PC-9 (cell line): ENCODE measurements at regions not wholly inside any gene's neighbourhood (a gene's known extent, or its start where the extent isn't known, plus 50 kb on each side); places are given as distances from the start of the nearest gene placed in this dataset.

Source experiments
- BruUV-seq: library from RNA; stranded (reverse); fragments of 400-500 nt; replicated peaks from 2 replicates; lab custom pipeline; 2021; lab: Mats Ljungman, UMichigan
- CTCF ChIA-PET: fragments of 300-600 bp; sonication (Branson Sonifier 250); formaldehyde crosslinking; loops from one replicate; lab custom pipeline; 2022; ENCODE audit warnings: antibody characterized with exemption; lab: Charles Lee
- POLR2A ChIA-PET: fragments of 300-600 bp; sonication (Branson Sonifier 250); formaldehyde crosslinking; loops from one replicate; lab custom pipeline; 2022; ENCODE audit warnings: antibody characterized with exemption; ENCODE audit not compliant: unreplicated experiment; lab: Charles Lee
- DNase-seq, 2 experiments: peaks; one replicate each; pipeline versions ENCODE4 v3.0.0 to v3.0.0-alpha.2; 2015 to 2022; ENCODE audit warnings: mixed read lengths in 1 of 2
- H2AFZ ChIP-seq: fragments of 200-600 bp; sonication (generic); 2 replicates; pipeline ENCODE4 v1.8.1; 2017; ENCODE audit warnings: antibody characterized with exemption
- H3F3A ChIP-seq: fragments of 200-600 bp; sonication (generic); 2 replicates; pipeline ENCODE4 v1.8.1; 2017; ENCODE audit warnings: antibody characterized with exemption, mild to moderate bottlenecking, low read depth; ENCODE audit not compliant: insufficient read depth
- H3K27ac ChIP-seq: fragments of 200-600 bp; sonication (generic); 2 replicates; pipeline ENCODE4 v1.6.1; 2016; ENCODE audit warnings: mixed run types
- H3K27me3 ChIP-seq: fragments of 200-600 bp; sonication (generic); 2 replicates; pipeline ENCODE4 v1.6.1; 2016; ENCODE audit warnings: low read depth, mixed run types; ENCODE audit not compliant: insufficient read depth
- H3K36me3 ChIP-seq: fragments of 200-600 bp; sonication (generic); 2 replicates; pipeline ENCODE4 v1.6.1; 2016; ENCODE audit warnings: low read depth, mixed run types
- H3K4me1 ChIP-seq: fragments of 200-600 bp; sonication (generic); replicated peaks from 2 replicates; pipeline ENCODE4 v1.6.1; 2016; ENCODE audit warnings: mixed run types; ENCODE audit not compliant: insufficient read depth
- H3K4me2 ChIP-seq: fragments of 200-600 bp; sonication (generic); 2 replicates; pipeline ENCODE4 v1.6.1; 2017; ENCODE audit warnings: mixed run types
- H3K4me3 ChIP-seq: fragments of 200-600 bp; sonication (generic); 2 replicates; pipeline ENCODE4 v1.6.1; 2016; ENCODE audit warnings: mixed run types
- H3K79me2 ChIP-seq: fragments of 200-600 bp; sonication (generic); 2 replicates; pipeline ENCODE4 v1.6.1; 2017; ENCODE audit warnings: low read depth, mixed run types
- H3K9me2 ChIP-seq: fragments of 200-600 bp; sonication (generic); 2 replicates; pipeline ENCODE4 v1.8.1; 2017; ENCODE audit warnings: mild to moderate bottlenecking; ENCODE audit not compliant: insufficient read depth
- H3K9me3 ChIP-seq: fragments of 200-600 bp; sonication (generic); 2 replicates; pipeline ENCODE4 v1.8.1; 2016; ENCODE audit warnings: low read depth; ENCODE audit not compliant: insufficient read depth
- H4K20me1 ChIP-seq: fragments of 200-600 bp; sonication (generic); 2 replicates; pipeline ENCODE4 v1.8.1; 2017; ENCODE audit not compliant: insufficient read depth
- EZH2 ChIP-seq: fragments of 200-600 bp; sonication (generic); IDR thresholded peaks from 2 replicates; pipeline ENCODE4 v1.8.0; 2017; ENCODE audit warnings: antibody characterized with exemption, low read depth
- intact Hi-C: fragments of 100-400 bp; cut with micrococcal nuclease; formaldehyde crosslinking; loops from one replicate; pipeline ENCODE4 v1.10.0; 2022; ENCODE audit not compliant: unreplicated experiment
- TF ChIP-seq, protein P1 (sequence below): fragments of 200-600 bp; sonication (generic); conservative IDR thresholded peaks from 2 replicates; pipeline ENCODE4 v1.6.1; 2017; ENCODE audit warnings: mixed run types, antibody characterized with exemption, mild to moderate bottlenecking, moderate library complexity

DNA sequence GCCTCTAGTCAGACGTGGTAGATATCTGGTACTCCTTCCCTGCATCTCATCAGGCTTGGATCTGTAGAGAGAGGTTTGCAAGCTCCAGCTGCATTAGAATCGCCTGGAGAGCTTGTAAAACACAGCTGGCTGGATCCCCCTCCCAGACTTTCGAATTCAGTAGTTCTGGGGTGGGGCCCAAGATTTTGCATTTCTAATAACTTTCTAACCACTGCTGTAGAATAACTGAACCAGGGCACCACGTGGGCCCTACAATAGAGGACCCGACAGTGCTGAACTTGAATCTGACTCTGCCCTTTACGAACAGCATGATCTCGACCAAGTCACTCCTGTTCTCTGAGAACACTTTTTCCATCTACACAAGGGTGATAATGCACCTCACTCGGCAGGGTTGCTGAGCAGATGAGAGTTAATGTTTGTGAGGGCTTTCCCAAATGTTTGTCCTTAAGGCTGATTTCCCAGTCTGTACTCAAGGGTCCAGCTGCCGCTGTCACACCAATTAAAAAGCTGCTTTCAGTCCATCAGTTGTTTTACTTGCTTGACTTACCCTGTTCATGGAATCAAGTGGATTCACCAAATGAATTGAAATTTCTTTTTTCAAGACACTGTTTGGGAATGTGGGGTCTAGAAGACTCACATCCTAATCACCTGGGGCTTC lies 86.6 kb upstream of the SLC24A4 start:
- peaks cover 20% of the 10 kb centered on the region for H3K27me3 ChIP-seq
- intact Hi-C loops, result no loop called here
- H2AFZ ChIP-seq, result no peak overlapping the region
- H3K4me3 ChIP-seq, result no peak overlapping the region
- H3K79me2 ChIP-seq, result no peaks in the 10 kb centered on the region
- TF ChIP-seq, protein P1, sequence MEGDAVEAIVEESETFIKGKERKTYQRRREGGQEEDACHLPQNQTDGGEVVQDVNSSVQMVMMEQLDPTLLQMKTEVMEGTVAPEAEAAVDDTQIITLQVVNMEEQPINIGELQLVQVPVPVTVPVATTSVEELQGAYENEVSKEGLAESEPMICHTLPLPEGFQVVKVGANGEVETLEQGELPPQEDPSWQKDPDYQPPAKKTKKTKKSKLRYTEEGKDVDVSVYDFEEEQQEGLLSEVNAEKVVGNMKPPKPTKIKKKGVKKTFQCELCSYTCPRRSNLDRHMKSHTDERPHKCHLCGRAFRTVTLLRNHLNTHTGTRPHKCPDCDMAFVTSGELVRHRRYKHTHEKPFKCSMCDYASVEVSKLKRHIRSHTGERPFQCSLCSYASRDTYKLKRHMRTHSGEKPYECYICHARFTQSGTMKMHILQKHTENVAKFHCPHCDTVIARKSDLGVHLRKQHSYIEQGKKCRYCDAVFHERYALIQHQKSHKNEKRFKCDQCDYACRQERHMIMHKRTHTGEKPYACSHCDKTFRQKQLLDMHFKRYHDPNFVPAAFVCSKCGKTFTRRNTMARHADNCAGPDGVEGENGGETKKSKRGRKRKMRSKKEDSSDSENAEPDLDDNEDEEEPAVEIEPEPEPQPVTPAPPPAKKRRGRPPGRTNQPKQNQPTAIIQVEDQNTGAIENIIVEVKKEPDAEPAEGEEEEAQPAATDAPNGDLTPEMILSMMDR, result no peak
- no peak for TF ChIP-seq EZH2
- H3K4me2 ChIP-seq, result no peak overlapping the region
- no peaks in the 10 kb centered on the region for H4K20me1 ChIP-seq
- no peaks in the 10 kb centered on the region for H3F3A ChIP-seq
- H3K9me2 ChIP-seq, result no peaks in the 10 kb centered on the region
- no peaks in the 10 kb centered on the region for H3K4me1 ChIP-seq
- DNase-seq, result no peak
- CTCF ChIA-PET, result no interaction called here
- POLR2A ChIA-PET, result no interaction called here
- H3K27ac ChIP-seq, result no peak overlapping the region
- H3K36me3 ChIP-seq, result no peaks in the 10 kb centered on the region
- no TSS peak for BruUV-seq
- H3K9me3 ChIP-seq, result no peaks in the 10 kb centered on the region; the same call in 1 of the 2 replicates

GRCh38 chr14:92240658-92241057 lies 82.3 kb upstream of the SLC24A4 start:
- Histone ChIP-seq H3K36me3 (no peaks in the 10 kb centered on the region), H2AFZ (no peak overlapping the region), H4K20me1 (no peaks in the 10 kb centered on the region), H3F3A (no peaks in the 10 kb centered on the region), H3K27ac (no peak overlapping the region), H3K9me2 (no peaks in the 10 kb centered on the region), H3K27me3 (peaks cover 14% of the 10 kb centered on the region), H3K4me3 (no peak overlapping the region), H3K4me1 (no peaks in the 10 kb centered on the region), H3K9me3 (0 out of 2 replicates have a peak, but pooled peaks cover 7% of the 10 kb centered on the region), H3K4me2 (no peak overlapping the region), H3K79me2 (no peaks in the 10 kb centered on the region)
- no peak for DNase-seq
- no peak for TF ChIP-seq EZH2
- TF ChIP-seq, protein P1, result no peak
- ChIA-PET CTCF (no interaction called here), POLR2A (no interaction called here)
- BruUV-seq, result no TSS peak
- intact Hi-C loops, result no loop called here

DNA sequence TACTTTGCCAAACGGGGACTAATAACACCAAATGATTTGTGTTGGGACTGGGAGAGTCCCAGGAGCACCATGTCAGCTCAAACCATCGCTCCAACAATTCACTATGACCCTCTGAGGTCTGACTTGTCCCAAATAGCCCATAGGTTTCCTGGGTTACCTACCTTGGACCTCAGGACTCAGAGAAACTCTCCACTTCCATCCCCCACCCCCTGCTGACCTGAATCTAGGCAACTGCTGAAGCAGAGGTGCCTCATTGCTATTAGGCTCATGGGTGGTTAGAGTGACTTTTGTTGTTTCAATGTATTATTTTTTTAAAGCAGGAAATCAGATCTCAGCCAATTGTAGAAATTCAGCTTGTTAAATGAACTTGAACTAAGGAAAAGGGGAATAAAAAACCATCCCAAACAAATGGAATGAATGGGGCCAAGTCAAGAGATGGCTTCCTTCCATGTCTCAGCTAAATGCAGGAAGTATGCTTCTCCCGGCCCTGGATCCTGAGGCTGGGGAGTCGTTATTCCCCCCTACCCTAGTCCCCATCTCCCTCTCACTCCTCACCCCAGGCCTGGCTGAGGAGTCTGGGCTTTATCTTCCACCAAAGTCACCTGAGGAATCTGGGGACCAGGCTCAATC lies 80.9 kb upstream of the SLC24A4 start:
- Histone ChIP-seq H3K36me3 (no peaks in the 10 kb centered on the region), H3K9me3 (peaks cover 17% of the 10 kb centered on the region; the same call in 1 of the 2 replicates), H3F3A (no peaks in the 10 kb centered on the region), H3K27me3 (peaks cover 14% of the 10 kb centered on the region), H3K79me2 (no peaks in the 10 kb centered on the region), H3K4me3 (no peak overlapping the region), H3K4me1 (no peaks in the 10 kb centered on the region), H3K27ac (no peak overlapping the region), H3K9me2 (no peaks in the 10 kb centered on the region), H2AFZ (no peak overlapping the region), H4K20me1 (no peaks in the 10 kb centered on the region), H3K4me2 (no peak overlapping the region)
- BruUV-seq, result no TSS peak
- intact Hi-C loops, result no loop called here
- ChIA-PET POLR2A (no interaction called here), CTCF (no interaction called here)
- no peak for TF ChIP-seq EZH2
- TF ChIP-seq, protein P1, result no peak
- no peak for DNase-seq
